ENCODE measurements at regions not wholly inside any gene's neighbourhood (a gene's known extent, or its start where the extent isn't known, plus 50 kb on each side); places are given as distances from the start of the nearest gene placed in this dataset.

GRCh38 chr6:76634695-76635094 is 562.2 kb upstream of the IMPG1 start:
- TF ChIP-seq, protein P1, sequence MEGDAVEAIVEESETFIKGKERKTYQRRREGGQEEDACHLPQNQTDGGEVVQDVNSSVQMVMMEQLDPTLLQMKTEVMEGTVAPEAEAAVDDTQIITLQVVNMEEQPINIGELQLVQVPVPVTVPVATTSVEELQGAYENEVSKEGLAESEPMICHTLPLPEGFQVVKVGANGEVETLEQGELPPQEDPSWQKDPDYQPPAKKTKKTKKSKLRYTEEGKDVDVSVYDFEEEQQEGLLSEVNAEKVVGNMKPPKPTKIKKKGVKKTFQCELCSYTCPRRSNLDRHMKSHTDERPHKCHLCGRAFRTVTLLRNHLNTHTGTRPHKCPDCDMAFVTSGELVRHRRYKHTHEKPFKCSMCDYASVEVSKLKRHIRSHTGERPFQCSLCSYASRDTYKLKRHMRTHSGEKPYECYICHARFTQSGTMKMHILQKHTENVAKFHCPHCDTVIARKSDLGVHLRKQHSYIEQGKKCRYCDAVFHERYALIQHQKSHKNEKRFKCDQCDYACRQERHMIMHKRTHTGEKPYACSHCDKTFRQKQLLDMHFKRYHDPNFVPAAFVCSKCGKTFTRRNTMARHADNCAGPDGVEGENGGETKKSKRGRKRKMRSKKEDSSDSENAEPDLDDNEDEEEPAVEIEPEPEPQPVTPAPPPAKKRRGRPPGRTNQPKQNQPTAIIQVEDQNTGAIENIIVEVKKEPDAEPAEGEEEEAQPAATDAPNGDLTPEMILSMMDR (IDR thresholded peaks at IDR 0.05; ENCODE audit: low read depth, low read length) = no peak
- Histone ChIP-seq H3K4me3 (ENCODE audit: low read depth, low read length) (no peak overlapping the region), H3K27me3 (ENCODE audit: control insufficient read depth, insufficient read depth, low read length) (no peaks in the 10 kb centered on the region), H3K27ac (ENCODE audit: low read depth, low read length) (no peak overlapping the region), H3K9me3 (ENCODE audit: control insufficient read depth, insufficient read depth, low read length) (peaks cover 17% of the 10 kb centered on the region)
- POLR2A ChIA-PET = no interaction called here
- no peak for DNase-seq (ENCODE audit: low read depth, low spot score)
- CTCF ChIA-PET = no interaction called here

- Histone ChIP-seq H3K9me3 (ENCODE audit: control insufficient read depth, insufficient read depth, low read length) (peaks cover 23% of the 10 kb centered on the region), H3K27ac (ENCODE audit: low read depth, low read length) (no peak overlapping the region), H3K27me3 (ENCODE audit: control insufficient read depth, insufficient read depth, low read length) (no peaks in the 10 kb centered on the region), H3K4me3 (ENCODE audit: low read depth, low read length) (no peak overlapping the region)
- TF ChIP-seq, protein P1 (IDR thresholded peaks at IDR 0.05; ENCODE audit: low read depth, low read length) = no peak
- ChIA-PET POLR2A (no interaction called here), CTCF (no interaction called here)
- DNase-seq (ENCODE audit: low read depth, low spot score) = no peak
These were observed 560.8 kb upstream of the IMPG1 start for GRCh38 chr6:76633259-76633658.

DNA sequence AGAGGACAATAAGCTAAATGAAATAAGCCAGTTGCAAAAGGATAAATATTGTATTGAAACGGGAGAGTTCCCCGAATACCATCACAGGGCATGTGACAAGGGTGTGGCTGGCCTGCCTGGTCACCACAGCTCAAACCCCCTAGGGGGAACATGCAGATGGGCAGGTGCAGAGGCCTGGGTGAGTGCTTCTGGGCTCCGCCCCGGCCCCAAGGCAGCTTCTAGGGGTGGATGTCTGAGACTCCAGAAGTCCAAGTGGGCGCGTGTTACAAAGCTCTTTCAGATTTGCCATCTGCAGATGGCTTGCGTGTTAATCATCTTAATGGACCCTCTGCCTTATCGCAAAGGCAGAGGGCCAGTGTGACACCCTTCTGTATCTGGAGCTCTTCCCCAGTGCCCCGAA is 559.2 kb upstream of the IMPG1 start:
- CTCF ChIA-PET = no interaction called here
- TF ChIP-seq, protein P1 (IDR thresholded peaks at IDR 0.05; ENCODE audit: low read depth, low read length) = no peak
- peaks cover 24% of the 10 kb centered on the region for H3K9me3 ChIP-seq (ENCODE audit: control insufficient read depth, insufficient read depth, low read length)

GRCh38 chr6:76615395-76615794 is 542.9 kb upstream of the IMPG1 start:
- no peak overlapping the region for H3K4me3 ChIP-seq (ENCODE audit: low read depth, low read length)
- peaks cover 5% of the 10 kb centered on the region; the same call in 1 of the 2 replicates for H3K9me3 ChIP-seq (ENCODE audit: control insufficient read depth, insufficient read depth, low read length)
- no peak for DNase-seq (ENCODE audit: low read depth, low spot score)
- ChIA-PET CTCF (no interaction called here), POLR2A (no interaction called here)
- H3K27me3 ChIP-seq (ENCODE audit: control insufficient read depth, insufficient read depth, low read length) = no peaks in the 10 kb centered on the region
- TF ChIP-seq, protein P1 (IDR thresholded peaks at IDR 0.05; ENCODE audit: low read depth, low read length) = no peak
- H3K27ac ChIP-seq (ENCODE audit: low read depth, low read length) = no peak overlapping the region

More for the DNA sequence above, 559.2 kb upstream of the IMPG1 start:
- no peak overlapping the region for H3K4me3 ChIP-seq (ENCODE audit: low read depth, low read length)
- POLR2A ChIA-PET = no interaction called here
- H3K27me3 ChIP-seq (ENCODE audit: control insufficient read depth, insufficient read depth, low read length) = no peaks in the 10 kb centered on the region
- H3K27ac ChIP-seq (ENCODE audit: low read depth, low read length) = no peak overlapping the region
- DNase-seq (ENCODE audit: low read depth, low spot score) = no peak

DNA sequence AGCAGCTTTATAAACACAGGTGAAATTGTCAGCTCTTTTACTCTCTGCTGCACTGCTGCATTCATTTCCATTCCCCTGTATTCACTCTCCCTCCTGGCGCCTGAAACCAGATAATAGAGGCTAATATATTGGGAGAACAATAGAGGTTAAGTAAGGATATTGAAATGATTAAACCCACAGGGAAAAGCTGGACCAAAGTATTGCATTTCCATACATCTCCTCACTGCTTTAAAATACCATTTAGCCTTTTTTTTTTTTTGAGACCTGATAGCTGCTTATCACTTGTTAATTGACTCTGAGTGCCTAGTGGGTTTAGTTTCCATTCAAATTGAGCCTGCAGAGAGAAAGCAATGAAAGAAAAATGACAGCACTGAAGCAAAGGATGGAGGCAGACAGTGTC is 540.5 kb upstream of the IMPG1 start:
- Histone ChIP-seq H3K27me3 (ENCODE audit: control insufficient read depth, insufficient read depth, low read length) (no peaks in the 10 kb centered on the region), H3K27ac (ENCODE audit: low read depth, low read length) (no peak overlapping the region), H3K4me3 (ENCODE audit: low read depth, low read length) (no peak overlapping the region), H3K9me3 (ENCODE audit: control insufficient read depth, insufficient read depth, low read length) (peaks cover 14% of the 10 kb centered on the region)
- TF ChIP-seq, protein P1 (IDR thresholded peaks at IDR 0.05; ENCODE audit: low read depth, low read length) = no peak
- CTCF ChIA-PET = no interaction called here
- no peak for DNase-seq (ENCODE audit: low read depth, low spot score)
- POLR2A ChIA-PET = no interaction called here
